Neural progenitor cell (in vitro differentiated cells): ENCODE measurements at regions not wholly inside any gene's neighbourhood (a gene's known extent, or its start where the extent isn't known, plus 50 kb on each side); places are given as distances from the start of the nearest gene placed in this dataset.

ENCODE experiments used
- EZH2 ChIP-seq: fragments of 200-600 bp; sonication (generic); IDR thresholded peaks from 2 replicates; pipeline ENCODE4 v1.6.1; 2017; ENCODE audit warnings: antibody characterized with exemption, mild to moderate bottlenecking, moderate library complexity
- TF ChIP-seq, protein P1 (sequence below): fragments of 200-600 bp; sonication (generic); IDR thresholded peaks from 2 replicates; pipeline ENCODE4 v1.5.1; 2017; ENCODE audit warnings: antibody characterized with exemption, mild to moderate bottlenecking

DNA sequence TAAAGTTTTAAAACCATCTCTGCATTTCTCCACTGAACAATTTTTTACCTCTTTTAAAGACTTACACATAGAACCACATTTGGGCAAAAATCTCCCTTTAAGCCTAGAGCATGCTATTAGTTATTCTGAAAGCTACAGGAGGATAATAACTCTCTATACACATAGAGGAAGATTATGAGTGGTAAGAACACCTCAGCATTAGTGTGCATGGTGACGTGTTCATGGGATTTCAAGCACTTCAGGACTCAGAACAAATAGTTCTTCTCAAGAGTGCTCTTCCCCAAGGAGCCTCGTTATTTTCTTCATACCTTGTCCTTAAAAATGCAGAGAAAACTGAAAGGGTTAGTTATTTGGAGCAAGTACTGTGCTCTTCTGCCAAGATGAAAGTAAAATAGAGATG is 256.9 kb upstream of the TUSC1 start:
- TF ChIP-seq, protein P1, sequence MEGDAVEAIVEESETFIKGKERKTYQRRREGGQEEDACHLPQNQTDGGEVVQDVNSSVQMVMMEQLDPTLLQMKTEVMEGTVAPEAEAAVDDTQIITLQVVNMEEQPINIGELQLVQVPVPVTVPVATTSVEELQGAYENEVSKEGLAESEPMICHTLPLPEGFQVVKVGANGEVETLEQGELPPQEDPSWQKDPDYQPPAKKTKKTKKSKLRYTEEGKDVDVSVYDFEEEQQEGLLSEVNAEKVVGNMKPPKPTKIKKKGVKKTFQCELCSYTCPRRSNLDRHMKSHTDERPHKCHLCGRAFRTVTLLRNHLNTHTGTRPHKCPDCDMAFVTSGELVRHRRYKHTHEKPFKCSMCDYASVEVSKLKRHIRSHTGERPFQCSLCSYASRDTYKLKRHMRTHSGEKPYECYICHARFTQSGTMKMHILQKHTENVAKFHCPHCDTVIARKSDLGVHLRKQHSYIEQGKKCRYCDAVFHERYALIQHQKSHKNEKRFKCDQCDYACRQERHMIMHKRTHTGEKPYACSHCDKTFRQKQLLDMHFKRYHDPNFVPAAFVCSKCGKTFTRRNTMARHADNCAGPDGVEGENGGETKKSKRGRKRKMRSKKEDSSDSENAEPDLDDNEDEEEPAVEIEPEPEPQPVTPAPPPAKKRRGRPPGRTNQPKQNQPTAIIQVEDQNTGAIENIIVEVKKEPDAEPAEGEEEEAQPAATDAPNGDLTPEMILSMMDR = no peak
- no peak for TF ChIP-seq EZH2
